Lung (tissue), 11 donors: ENCODE measurements at regions not wholly inside any gene's neighbourhood (a gene's known extent, or its start where the extent isn't known, plus 50 kb on each side); places are given as distances from the start of the nearest gene placed in this dataset.

ENCODE experiments used
- ATAC-seq: fragments of 200-7000 bp; cut with Tn5 transposase; one replicate; pipeline ENCODE4 v1.9.1; 2020; ENCODE audit warnings: moderate number of reproducible peaks; ENCODE audit not compliant: insufficient read depth, low FRiP score
- DNase-seq, 3 donors: peaks; one replicate each; pipeline ENCODE4 v3.0.0-alpha.2; 2013 to 2017
- H3K27ac ChIP-seq, 2 donors: one replicate each; pipeline ENCODE4 v1.5.1; 2013; ENCODE audit warnings: mild to moderate bottlenecking in 2 of 2, moderate library complexity in 2 of 2, control low read depth in 1 of 2, inconsistent platforms in 1 of 2, low read depth in 1 of 2, low read length in 1 of 2
- H3K27me3 ChIP-seq, 3 donors: one replicate each; pipeline ENCODE4 v1.5.1; 2013; ENCODE audit warnings: low read length in 2 of 3; ENCODE audit not compliant: control insufficient read depth in 3 of 3, insufficient read depth in 3 of 3
- H3K36me3 ChIP-seq, 4 donors: one replicate each; pipeline ENCODE4 v1.5.1; 2013; ENCODE audit warnings: low read length in 4 of 4, mild to moderate bottlenecking in 1 of 4, moderate library complexity in 1 of 4; ENCODE audit not compliant: control insufficient read depth in 4 of 4, insufficient read depth in 4 of 4
- H3K4me1 ChIP-seq, 5 donors: one replicate each; pipeline ENCODE4 v1.5.1; 2013; ENCODE audit warnings: low read length in 5 of 5, mild to moderate bottlenecking in 2 of 5, moderate library complexity in 1 of 5; ENCODE audit not compliant: control insufficient read depth in 5 of 5, insufficient read depth in 5 of 5
- H3K4me3 ChIP-seq: one replicate; pipeline ENCODE4 v1.5.1; 2013; ENCODE audit warnings: mild to moderate bottlenecking, control low read depth, moderate library complexity
- H3K9ac ChIP-seq, 2 donors: one replicate each; pipeline ENCODE4 v1.5.1; 2013; ENCODE audit warnings: low read length in 2 of 2, control low read depth in 1 of 2; ENCODE audit not compliant: insufficient read depth in 1 of 2
- H3K9me3 ChIP-seq, 4 donors: one replicate each; pipeline ENCODE4 v1.5.1; 2013; ENCODE audit warnings: low read length in 3 of 4, mild to moderate bottlenecking in 1 of 4, moderate library complexity in 1 of 4; ENCODE audit not compliant: control insufficient read depth in 4 of 4, insufficient read depth in 3 of 4
- WGBS, 2 donors: extraction: QIAGEN DNeasy Blood & Tissue Kit; methylation state at CpG; one replicate each; pipeline ENCODE4 v1.1.7; 2013; 5-methylcytosine and 5-hydroxymethylcytosine counted together
- TF ChIP-seq, protein P1 (sequence below): IDR thresholded peaks from 2 replicates; pipeline ENCODE4 v1.5.1; 2012; ENCODE audit warnings: mild to moderate bottlenecking; ENCODE audit errors: control extremely low read depth, extremely low read depth
- donor health status: control.
- donor health status: control.
- donor health status: Bipolar disorder and iron deficiency.
- donor health status: healthy.
- donor health status: DM: yes; HTN: yes; CAD: no.

DNA sequence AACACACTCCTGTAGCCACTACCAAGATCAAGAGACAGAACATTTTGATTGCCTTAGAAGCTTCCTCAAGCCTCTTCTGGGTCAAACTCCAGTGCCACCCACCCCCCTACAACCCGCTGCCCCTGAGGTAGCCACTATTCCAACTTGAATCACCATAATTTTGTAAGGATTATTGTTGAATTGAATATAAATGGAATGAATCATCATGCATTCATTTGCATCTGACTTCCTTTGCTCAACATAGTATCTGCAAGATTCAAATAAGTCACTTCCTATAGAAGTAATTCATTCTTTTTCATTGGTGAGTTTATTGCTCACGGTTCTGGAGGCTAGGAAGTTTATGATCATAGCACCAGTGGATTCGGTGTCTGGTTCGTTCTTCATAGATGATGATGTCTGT lies 364.2 kb downstream of the SLITRK2 start:
- Histone ChIP-seq H3K4me3 (no peak overlapping the region), H3K27me3 (no peaks in the 10 kb centered on the region), H3K27ac (no peak overlapping the region), H3K36me3 (no peaks in the 10 kb centered on the region), H3K9me3 (peaks cover 0 to 2% (median 0%) of the 10 kb centered on the region in 4 donors), H3K4me1 (peaks cover 0 to 7% (median 0%) of the 10 kb centered on the region in 5 donors), H3K9ac (no peak overlapping the region)
- ATAC-seq (no peak), DNase-seq (no peak)
- TF ChIP-seq, protein P1, sequence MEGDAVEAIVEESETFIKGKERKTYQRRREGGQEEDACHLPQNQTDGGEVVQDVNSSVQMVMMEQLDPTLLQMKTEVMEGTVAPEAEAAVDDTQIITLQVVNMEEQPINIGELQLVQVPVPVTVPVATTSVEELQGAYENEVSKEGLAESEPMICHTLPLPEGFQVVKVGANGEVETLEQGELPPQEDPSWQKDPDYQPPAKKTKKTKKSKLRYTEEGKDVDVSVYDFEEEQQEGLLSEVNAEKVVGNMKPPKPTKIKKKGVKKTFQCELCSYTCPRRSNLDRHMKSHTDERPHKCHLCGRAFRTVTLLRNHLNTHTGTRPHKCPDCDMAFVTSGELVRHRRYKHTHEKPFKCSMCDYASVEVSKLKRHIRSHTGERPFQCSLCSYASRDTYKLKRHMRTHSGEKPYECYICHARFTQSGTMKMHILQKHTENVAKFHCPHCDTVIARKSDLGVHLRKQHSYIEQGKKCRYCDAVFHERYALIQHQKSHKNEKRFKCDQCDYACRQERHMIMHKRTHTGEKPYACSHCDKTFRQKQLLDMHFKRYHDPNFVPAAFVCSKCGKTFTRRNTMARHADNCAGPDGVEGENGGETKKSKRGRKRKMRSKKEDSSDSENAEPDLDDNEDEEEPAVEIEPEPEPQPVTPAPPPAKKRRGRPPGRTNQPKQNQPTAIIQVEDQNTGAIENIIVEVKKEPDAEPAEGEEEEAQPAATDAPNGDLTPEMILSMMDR, result no peak
- WGBS, 2 donors, result 76 to 93% methylated on average over 4 of the region's 4 CpGs

DNA sequence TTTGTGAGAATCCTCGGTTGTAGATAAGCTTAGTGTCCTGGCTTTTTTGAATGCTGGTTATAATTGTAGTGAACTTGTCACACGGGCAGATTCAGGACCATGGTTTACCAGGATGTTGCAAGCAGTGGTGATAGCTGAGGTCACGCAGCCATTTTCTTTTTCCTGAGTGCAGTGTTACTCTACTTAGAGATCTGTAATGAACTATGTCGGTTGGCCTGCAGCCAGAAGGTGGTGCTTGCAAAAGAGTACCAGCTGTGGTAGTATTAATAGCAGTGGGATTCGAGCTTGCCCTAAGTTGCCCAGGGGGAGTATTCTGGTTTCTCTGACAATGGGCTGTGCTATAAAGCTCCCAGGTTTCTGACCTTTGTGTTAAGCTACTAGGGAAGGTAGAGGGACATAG lies 368.9 kb downstream of the SLITRK2 start:
- no peak overlapping the region for H3K4me3 ChIP-seq
- no peaks in the 10 kb centered on the region for H3K9me3 ChIP-seq
- peak; percentile 57 to 63 (median 58) for DNase-seq
- TF ChIP-seq, protein P1, result no peak
- H3K27me3 ChIP-seq, result no peaks in the 10 kb centered on the region
- no peak for ATAC-seq
- H3K36me3 ChIP-seq, result no peaks in the 10 kb centered on the region
- H3K27ac ChIP-seq, result no peak overlapping the region
- no peak overlapping the region for H3K9ac ChIP-seq
- WGBS, 2 donors, result 64 to 86% methylated on average over 5 of the region's 5 CpGs
- H3K4me1 ChIP-seq, result peaks cover 0 to 15% (median 0%) of the 10 kb centered on the region in 5 donors

DNA sequence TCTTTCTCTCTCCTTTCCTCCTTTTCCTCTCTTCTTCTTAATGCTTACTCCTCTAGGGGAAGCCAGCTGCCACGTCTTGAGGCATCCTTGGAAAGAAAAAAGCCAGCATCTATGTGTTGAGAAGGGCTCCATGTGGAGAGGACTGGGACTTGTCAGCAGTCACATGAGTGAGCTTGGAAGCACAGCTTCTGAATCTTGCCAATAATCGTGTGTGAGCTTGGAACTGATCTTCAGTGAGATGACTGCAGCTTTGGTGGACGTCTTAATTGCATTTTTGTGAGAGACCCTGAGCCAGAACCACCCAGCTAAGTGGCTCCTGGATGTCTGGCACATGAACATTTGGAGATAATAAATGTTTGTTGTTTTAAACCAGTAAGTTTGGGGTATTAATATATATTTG lies 371.7 kb downstream of the SLITRK2 start:
- H3K4me1 ChIP-seq, result peaks cover 0 to 15% (median 0%) of the 10 kb centered on the region in 5 donors
- no peak overlapping the region for H3K27ac ChIP-seq
- peak; percentile 59 to 93 (median 86) for DNase-seq
- H3K4me3 ChIP-seq, result no peak overlapping the region
- ATAC-seq, result no peak
- TF ChIP-seq, protein P1, result no peak
- no peaks in the 10 kb centered on the region for H3K36me3 ChIP-seq
- H3K9ac ChIP-seq, result no peak overlapping the region
- WGBS, 2 donors, result 34 to 67% methylated on average over 3 of the region's 3 CpGs
- no peaks in the 10 kb centered on the region for H3K27me3 ChIP-seq
- no peaks in the 10 kb centered on the region for H3K9me3 ChIP-seq

DNA sequence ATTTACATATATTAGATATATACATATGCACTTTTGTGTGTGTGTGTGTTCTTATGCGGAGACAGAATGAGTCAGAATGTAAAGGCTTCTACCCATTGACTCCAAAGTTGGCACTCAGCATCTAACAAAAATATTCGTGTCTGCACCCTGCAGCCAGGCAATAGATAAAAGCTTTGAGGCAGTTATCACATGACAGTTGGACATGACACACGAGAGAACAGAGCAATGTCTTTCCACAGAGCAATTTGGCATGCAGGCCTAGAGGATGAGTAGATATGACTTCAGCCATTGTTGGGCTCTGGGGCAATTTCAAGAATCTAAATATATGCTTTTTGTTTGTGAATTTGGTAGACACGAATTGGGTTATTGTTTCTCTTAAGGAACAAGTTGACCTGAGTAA lies 391.2 kb downstream of the SLITRK2 start:
- Histone ChIP-seq H3K4me1 (no peaks in the 10 kb centered on the region), H3K27me3 (no peaks in the 10 kb centered on the region), H3K27ac (no peak overlapping the region), H3K4me3 (no peak overlapping the region), H3K9me3 (peaks cover 0 to 5% (median under 1%) of the 10 kb centered on the region in 4 donors), H3K9ac (no peak overlapping the region), H3K36me3 (no peaks in the 10 kb centered on the region)
- 49 to 77% methylated on average over 4 of the region's 4 CpGs for WGBS, 2 donors
- TF ChIP-seq, protein P1, result no peak
- ATAC-seq, result no peak
- DNase-seq, result no peak
